HuH-7 (cell line): ENCODE measurements at regions not wholly inside any gene's neighbourhood (a gene's known extent, or its start where the extent isn't known, plus 50 kb on each side); places are given as distances from the start of the nearest gene placed in this dataset.

Source experiments
- DNase-seq: peaks from one replicate; pipeline ENCODE4 v3.0.0; 2011; ENCODE audit warnings: low spot score

- no peak for DNase-seq
Observed at GRCh38 chr18:39072970-39073369, 1507.4 kb upstream of the CELF4 start.

- no peak for DNase-seq
Observed at GRCh38 chr18:39062426-39062825, 1496.8 kb upstream of the CELF4 start.

DNA sequence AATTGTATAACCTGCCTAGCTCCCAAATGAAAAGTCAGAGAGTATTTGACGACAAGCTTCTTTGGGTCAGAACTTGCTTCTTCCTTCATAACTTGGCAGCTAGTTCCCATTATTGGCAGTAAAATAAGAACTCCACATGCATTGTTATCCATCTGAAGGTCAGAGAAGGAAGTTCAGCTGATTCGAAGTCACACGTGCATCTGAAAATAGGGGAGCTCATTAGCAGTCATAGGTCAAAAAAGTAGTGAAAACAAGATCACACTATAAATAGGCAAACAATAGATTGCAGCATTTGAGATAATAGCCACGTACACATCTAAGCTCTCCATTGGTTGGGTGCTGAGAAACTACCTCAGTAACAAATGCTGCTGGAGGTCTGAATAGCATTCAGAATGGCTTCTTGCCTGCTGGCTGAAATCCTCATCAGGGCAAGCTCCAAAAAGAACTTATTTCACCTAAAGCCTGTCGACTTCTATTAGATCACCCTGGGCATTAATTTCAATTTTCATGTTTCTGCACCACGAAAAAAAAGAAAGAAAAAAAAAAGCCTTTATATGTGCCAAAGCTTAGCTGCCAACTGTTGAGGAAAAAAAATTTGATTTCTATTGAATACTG lies 1492.9 kb upstream of the CELF4 start:
- DNase-seq = no peak

DNA sequence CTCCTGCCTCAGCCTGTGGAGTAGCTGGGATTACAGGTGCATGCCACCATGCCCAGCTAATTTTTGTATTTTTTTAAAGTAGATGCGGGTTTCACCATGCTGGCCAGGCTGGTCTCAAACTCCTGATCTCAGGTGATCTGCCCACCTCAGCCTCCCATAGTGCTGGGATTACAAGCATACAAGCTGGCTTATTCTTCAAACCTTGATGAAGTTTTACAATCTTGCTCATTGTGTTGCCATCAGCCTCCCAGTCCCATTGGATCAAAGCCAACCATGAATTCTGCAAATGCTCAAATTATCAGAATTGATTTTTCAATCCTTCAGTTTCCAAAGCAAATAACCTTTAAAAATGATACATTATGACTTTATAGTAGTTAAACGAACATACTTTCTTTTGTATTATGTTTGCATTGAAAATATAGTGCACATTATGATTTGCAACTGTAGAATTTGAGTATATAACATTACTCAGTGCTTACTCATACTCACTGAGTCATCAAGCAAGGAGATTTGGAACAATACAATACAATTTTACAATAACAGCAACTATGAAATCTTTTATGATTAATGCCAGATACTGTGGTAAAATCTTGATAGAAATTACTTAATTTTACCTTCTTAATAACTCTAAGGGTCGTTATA lies 1491.9 kb upstream of the CELF4 start:
- DNase-seq = no peak

DNA sequence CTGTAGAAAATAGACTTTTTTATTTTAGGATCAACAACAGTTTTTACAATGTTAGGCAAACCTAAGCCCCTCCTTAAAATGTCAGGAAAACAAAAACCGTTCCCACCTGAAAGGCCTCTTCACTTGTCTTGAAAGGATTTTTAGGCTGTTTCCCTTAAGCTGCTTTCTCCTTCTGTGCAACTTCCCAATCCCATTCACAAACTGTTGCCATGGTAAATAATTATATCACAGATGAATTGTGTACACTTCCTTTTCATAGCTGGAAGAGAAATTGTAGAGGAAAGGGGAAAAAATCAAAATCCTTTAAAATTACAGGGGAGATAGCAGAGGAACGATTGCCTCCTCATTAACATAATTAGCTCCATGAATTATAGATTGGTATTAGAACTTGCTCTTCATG lies 1488.0 kb upstream of the CELF4 start:
- DNase-seq = no peak

- DNase-seq = no peak
Observed at GRCh38 chr18:39051013-39051412, 1485.4 kb upstream of the CELF4 start.

DNA sequence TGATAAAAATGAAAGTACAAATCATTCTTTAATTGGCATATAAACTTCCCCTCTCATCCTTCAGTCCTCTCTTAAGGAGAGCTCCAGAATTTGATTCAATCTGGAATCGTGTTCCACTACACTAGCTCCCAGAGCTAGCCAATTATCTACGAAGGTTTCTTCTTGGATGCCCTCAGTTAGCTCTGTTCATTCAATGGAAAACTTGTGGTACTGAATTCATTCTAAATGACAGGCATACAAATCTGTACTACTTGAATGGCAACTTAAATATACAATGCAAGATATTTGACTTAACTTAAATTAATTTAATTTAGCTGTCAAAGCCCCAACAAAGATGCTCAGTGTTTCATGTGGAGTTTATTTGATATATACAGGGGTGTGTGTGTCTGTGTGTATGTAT lies 1474.2 kb upstream of the CELF4 start:
- no peak for DNase-seq

GRCh38 chr18:39037925-39038324 lies 1472.3 kb upstream of the CELF4 start:
- no peak for DNase-seq

DNA sequence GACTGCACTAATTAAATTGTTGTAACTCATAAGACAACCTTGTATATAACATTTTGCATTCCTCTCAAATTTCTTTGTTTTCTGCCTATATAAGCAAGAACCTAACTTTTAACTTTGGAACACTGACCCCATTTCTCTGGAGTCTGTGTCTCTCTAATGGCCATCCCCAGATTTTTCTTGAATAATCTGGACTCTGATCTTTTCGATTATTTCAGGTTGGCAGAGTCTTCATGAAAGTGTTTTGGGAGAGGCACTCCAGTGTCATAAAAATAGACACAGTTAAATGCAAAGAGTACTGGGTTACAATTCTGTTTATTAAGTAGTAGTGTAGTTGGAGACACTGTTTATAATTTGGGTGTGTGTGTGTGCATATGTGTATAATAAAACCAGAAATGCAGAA lies 1467.7 kb upstream of the CELF4 start:
- DNase-seq = no peak

GRCh38 chr18:39031647-39032046 lies 1466.0 kb upstream of the CELF4 start:
- DNase-seq = no peak

DNA sequence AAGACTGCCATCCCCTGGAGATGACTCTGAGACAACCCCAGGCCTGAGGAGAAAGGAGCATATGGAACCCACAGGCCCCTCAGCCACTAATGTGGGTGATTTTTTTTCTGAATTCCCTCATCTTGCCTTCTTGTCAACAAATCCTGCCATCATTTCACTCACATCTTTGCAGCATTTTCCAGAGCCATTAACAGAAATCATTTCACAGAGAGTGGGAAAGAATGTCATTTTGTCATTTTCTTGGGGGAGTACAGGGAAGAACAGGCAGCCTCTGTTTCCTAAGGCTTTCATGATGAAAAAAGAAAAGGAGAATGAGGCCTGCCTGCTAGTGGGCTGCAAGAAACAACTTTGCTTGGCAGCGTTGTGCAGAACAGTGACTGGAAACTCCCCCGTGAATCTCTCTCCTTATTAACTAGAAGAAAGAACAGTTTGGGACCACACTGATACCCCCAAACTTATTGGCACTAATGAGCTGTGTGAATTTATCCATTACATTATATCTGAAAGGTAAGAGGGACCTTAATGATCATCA lies 1464.6 kb upstream of the CELF4 start:
- DNase-seq = no peak

DNA sequence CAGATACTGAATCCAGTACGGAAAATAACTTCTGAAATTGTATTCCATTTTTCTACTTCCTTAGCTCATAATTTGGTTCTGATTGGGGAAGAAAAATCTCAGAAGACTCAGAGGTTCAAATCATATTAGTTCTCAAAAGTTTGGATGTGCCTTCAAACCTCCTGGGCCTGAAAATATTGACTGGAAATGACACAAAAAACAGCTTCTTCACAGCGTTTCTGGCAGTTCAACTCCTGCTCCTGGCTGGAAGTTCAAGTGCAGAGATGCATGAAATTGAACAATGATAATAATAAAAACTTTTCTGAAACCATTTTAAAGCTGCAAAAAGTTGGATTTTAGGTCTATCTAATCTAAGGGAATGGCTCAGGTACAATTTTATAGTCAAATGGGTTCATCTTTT lies 1459.9 kb upstream of the CELF4 start:
- no peak for DNase-seq

DNA sequence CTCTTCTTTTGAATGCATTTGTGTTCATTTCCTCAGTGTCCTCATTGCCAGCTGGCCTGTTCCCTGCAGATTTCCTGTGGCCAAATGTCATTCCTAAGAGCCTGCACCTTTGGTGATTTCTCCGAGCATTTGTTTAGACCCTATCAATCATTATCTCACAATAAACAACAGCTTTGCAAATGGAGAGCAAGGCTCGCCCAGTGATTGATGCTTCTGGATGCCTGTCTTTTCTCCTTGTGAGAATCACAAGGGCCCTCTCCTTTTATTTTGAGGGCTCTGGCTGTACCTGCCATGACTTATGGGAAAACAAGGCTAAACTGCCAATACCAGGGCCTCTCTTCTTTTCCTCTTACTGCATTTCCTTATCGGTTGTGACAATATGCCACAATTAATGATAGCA lies 1454.4 kb upstream of the CELF4 start:
- DNase-seq = no peak

DNA sequence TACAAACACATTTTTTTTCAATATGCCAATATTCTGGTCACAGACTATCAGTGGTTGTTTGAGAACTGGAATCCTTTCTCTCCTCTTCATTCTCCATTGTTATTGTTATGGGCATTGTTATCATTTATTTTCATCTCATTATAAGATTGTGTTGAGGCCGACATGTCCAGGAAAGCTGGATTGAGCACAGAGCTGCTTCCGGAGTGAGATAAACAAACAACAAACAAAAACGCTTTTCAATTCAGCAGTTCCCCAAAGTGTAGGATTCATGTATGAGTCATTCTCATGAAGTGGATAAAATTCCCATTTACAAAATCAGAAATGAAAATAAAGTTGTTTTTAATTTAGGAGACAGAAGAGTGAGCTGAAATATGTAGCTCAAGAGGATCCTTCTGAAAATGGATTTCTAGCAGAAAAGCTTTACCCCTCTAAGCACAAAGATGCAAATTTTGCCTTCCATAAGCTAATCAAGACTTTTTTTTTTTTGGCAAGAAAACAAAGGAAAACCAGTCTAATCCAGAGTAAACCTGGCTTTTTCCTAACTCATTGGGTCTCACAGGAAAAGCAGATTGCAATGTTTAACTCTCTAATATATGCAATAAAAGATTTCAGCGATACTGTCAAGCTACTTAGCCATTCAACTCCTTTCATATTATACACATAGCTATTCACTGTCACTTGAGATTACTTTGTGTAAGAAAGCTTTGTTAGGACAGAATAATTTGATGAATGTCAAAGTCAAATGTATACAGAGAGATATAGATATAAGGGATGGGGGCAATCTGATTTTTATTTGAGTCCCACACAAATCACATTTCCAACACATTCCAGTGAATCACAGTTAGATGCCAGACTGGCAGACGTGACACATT lies 1441.7 kb upstream of the CELF4 start:
- DNase-seq = no peak

GRCh38 chr18:38996056-38996455 lies 1430.5 kb upstream of the CELF4 start:
- no peak for DNase-seq

GRCh38 chr18:38993342-38993741 lies 1427.7 kb upstream of the CELF4 start:
- DNase-seq = no peak

DNA sequence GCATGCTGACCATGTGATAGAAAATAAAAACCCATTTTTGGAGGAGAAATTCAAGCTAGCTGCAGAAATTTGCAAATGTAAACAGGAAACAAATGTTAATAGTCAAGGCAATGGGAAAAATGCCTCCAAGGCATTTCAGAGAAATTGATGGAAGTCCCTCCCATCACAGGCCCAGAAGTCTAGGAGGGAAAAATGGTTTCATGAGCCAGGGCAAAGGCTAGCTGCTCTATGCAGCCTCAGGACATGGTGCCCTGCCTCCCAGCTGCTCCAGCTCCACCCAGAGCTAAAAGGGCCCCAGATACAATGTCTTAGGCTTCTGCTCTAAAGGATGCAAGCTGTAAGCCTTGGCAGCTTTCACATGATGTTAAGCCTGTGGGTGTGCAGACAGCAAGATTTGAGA lies 1419.4 kb upstream of the CELF4 start:
- DNase-seq = no peak

GRCh38 chr18:38982072-38982471 lies 1416.5 kb upstream of the CELF4 start:
- DNase-seq = no peak

- no peak for DNase-seq
Observed at GRCh38 chr18:38981389-38981788, 1415.8 kb upstream of the CELF4 start.

DNA sequence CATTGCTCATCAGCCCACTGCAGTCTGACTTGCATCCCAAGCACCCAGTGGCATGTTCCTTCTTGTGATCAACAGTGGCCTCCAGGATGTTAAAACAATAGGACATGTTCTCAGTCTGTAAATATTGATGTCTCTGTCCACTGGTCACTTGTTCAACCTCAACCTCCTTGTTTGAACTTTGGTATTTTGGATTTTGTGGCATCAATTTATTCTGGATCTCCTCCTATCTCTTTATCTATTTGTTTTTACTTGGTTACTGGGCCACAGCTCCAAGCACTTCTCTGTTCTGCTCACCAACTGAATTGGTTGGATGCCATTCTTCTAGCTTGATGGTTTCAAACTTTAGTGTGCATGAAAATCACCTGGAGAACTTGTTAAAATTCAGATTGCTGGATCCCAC lies 1414.8 kb upstream of the CELF4 start:
- no peak for DNase-seq

GRCh38 chr18:38972571-38972970 lies 1407.0 kb upstream of the CELF4 start:
- DNase-seq = no peak

DNA sequence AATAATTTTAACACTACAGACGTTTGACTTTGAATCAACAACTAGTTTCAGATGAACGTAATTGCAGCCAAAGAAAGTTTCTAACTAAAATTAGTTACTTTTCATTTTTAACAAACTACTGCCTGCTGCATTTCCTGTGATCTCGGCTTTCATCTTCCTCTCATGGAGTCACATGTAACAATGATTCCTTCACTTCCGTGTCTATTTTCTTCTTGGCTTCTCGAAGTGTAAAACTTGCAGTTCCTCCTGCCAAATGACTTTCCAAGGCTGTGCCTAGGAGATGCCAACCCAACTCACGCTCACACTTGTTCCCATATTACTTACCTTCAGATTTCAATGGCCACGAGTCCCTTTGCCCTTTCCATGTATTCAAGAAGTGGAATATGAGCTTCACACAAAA lies 1406.3 kb upstream of the CELF4 start:
- no peak for DNase-seq

- DNase-seq = no peak
Observed at GRCh38 chr18:38966841-38967240, 1401.2 kb upstream of the CELF4 start.
